Colonic mucosa (tissue), 4 donors: ENCODE measurements at regions not wholly inside any gene's neighbourhood (a gene's known extent, or its start where the extent isn't known, plus 50 kb on each side); places are given as distances from the start of the nearest gene placed in this dataset.

Experiments
- DNase-seq: peaks from one replicate; pipeline ENCODE4 v3.0.0-alpha.2; 2020
- H3K27ac ChIP-seq: fragments of 200-600 bp; one replicate; pipeline ENCODE4 v1.8.0; 2021
- H3K27me3 ChIP-seq: fragments of 200-600 bp; one replicate; pipeline ENCODE4 v1.8.0; 2021
- H3K36me3 ChIP-seq: fragments of 200-600 bp; one replicate; pipeline ENCODE4 v1.8.0; 2021
- H3K4me1 ChIP-seq: fragments of 200-600 bp; one replicate; pipeline ENCODE4 v1.8.0; 2021; ENCODE audit warnings: mild to moderate bottlenecking
- H3K4me3 ChIP-seq: fragments of 200-600 bp; one replicate; pipeline ENCODE4 v1.8.0; 2021
- H3K9ac ChIP-seq, 2 donors: one replicate each; pipeline ENCODE4 v1.7.0; 2013; ENCODE audit warnings: control low read depth in 2 of 2, low read depth in 2 of 2, low read length in 2 of 2
- H3K9me3 ChIP-seq: fragments of 200-600 bp; one replicate; pipeline ENCODE4 v1.8.0; 2021
- CTCF ChIP-seq: fragments of 200-600 bp; IDR thresholded peaks from one replicate; pipeline ENCODE4 v1.8.0; 2022; ENCODE audit warnings: antibody characterized with exemption, mild to moderate bottlenecking
- intact Hi-C: fragments of 100-400 bp; cut with DNase I; formaldehyde crosslinking; loops from one replicate; pipeline ENCODE4 v1.14.1; 2022
- donor health status: healthy.
- donor health status: DM: no; HTN: no; CAD: no.
- donor health status: DM: no; HTN: no; CAD: no.

DNA sequence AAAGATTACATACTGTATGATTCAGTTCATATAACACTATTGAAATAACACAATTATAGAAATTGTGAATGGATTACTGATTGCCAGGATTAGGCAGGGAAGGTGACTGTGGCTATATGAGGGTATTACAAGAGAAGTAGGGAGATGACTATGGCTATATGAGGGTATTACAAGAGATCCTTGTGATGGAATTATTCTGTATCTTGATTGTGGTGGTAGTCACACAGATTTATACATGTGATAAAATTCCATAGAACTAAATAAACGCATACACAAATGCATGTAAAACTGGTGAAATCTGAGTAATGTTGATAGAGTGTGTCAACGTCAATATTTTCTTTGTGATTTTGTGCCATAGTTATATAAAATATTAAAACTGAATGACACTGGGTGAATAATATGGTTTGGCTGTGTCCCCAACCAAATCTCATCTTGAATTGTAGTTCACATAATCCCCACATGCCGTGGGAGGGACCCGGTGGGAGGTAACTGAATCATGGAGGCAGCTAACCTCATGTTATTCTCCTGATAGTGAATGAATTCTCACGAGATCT lies 615.6 kb upstream of the PKN2 start:
- Histone ChIP-seq H3K9me3 (no peaks in the 10 kb centered on the region), H3K27ac (no peak overlapping the region), H3K9ac (no peak overlapping the region), H3K27me3 (no peaks in the 10 kb centered on the region), H3K4me1 (no peaks in the 10 kb centered on the region), H3K4me3 (no peak overlapping the region), H3K36me3 (no peaks in the 10 kb centered on the region)
- no peak for DNase-seq
- TF ChIP-seq CTCF, result no peak
- intact Hi-C loops, result no loop called here

- no peak overlapping the region for H3K27ac ChIP-seq
- no peak for DNase-seq
- H3K9me3 ChIP-seq, result no peaks in the 10 kb centered on the region
- no peak overlapping the region for H3K9ac ChIP-seq
- H3K36me3 ChIP-seq, result no peaks in the 10 kb centered on the region
- H3K27me3 ChIP-seq, result no peaks in the 10 kb centered on the region
- intact Hi-C loops, result no loop called here
- no peaks in the 10 kb centered on the region for H3K4me1 ChIP-seq
- TF ChIP-seq CTCF, result no peak
- no peak overlapping the region for H3K4me3 ChIP-seq
Measured at GRCh38 chr1:88070956-88071355, 613.1 kb upstream of the PKN2 start.

- intact Hi-C loops, result no loop called here
- no peak overlapping the region for H3K27ac ChIP-seq
- H3K27me3 ChIP-seq, result no peaks in the 10 kb centered on the region
- no peak overlapping the region for H3K4me3 ChIP-seq
- no peak overlapping the region for H3K9ac ChIP-seq
- H3K9me3 ChIP-seq, result no peaks in the 10 kb centered on the region
- H3K4me1 ChIP-seq, result no peaks in the 10 kb centered on the region
- no peak for TF ChIP-seq CTCF
- H3K36me3 ChIP-seq, result no peaks in the 10 kb centered on the region
- DNase-seq, result no peak
Measured at GRCh38 chr1:88074661-88075060, 609.4 kb upstream of the PKN2 start.

DNA sequence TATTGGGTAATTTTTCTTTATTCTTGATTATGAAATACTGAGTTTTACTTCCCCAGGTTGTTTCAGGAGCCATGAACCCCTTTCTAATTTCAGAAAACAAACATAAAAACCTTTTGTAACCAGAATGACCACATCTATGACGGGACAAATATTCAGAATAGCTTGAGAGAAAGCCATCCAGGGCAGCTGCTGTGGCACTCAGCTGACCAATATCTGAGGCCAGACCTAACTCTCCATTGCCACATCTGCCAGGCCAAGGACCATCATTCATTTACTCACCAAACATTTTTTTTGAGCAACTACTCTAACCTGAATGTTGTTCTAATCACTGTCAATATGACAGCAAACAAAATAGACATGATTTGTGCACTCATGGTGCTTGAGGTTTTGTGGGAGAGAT lies 608.3 kb upstream of the PKN2 start:
- Histone ChIP-seq H3K9ac (no peak overlapping the region), H3K36me3 (no peaks in the 10 kb centered on the region), H3K9me3 (no peaks in the 10 kb centered on the region), H3K27me3 (no peaks in the 10 kb centered on the region), H3K27ac (no peak overlapping the region), H3K4me1 (no peaks in the 10 kb centered on the region), H3K4me3 (no peak overlapping the region)
- TF ChIP-seq CTCF, result no peak
- intact Hi-C loops, result no loop called here
- DNase-seq, result no peak

DNA sequence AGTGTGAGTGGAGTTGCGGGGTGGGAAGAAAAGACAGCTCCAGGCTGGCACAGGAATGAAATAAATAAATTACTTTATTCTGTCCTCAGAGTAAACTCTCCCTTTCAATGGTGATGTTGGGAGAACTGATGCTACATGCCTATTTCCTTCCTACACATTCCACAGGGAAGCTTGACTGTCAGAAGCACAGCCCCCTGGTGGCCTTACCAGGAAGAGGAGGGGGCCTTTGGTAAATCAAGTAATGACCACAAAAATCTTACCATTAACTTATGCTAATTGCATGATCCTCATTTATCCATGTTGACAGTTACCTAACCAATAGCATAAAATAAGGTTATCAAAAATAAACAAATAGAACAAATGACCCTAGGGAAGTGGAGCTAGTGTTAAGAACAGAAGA lies 605.0 kb upstream of the PKN2 start:
- Histone ChIP-seq H3K27me3 (no peaks in the 10 kb centered on the region), H3K4me1 (no peaks in the 10 kb centered on the region), H3K27ac (no peak overlapping the region), H3K36me3 (no peaks in the 10 kb centered on the region), H3K4me3 (no peak overlapping the region), H3K9ac (no peak overlapping the region), H3K9me3 (no peaks in the 10 kb centered on the region)
- no peak for TF ChIP-seq CTCF
- DNase-seq, result no peak
- intact Hi-C loops, result no loop called here

GRCh38 chr1:88080875-88081274 lies 603.2 kb upstream of the PKN2 start:
- no peak for TF ChIP-seq CTCF
- no peak overlapping the region for H3K27ac ChIP-seq
- H3K27me3 ChIP-seq, result no peaks in the 10 kb centered on the region
- no peaks in the 10 kb centered on the region for H3K36me3 ChIP-seq
- no peaks in the 10 kb centered on the region for H3K4me1 ChIP-seq
- intact Hi-C loops, result no loop called here
- no peak for DNase-seq
- no peaks in the 10 kb centered on the region for H3K9me3 ChIP-seq
- no peak overlapping the region for H3K4me3 ChIP-seq
- H3K9ac ChIP-seq, result no peak overlapping the region
